SK-N-DZ (cell line): ENCODE measurements at regions not wholly inside any gene's neighbourhood (a gene's known extent, or its start where the extent isn't known, plus 50 kb on each side); places are given as distances from the start of the nearest gene placed in this dataset.
"Not testable (repeated sequence)": the region's sequence is repeated elsewhere in the genome, so short reads cannot be mapped to it uniquely, and the experiment has no call there.

ENCODE experiments used
- DNase-seq: peaks from one replicate; pipeline ENCODE4 v3.0.0-alpha.2; 2015; ENCODE audit warnings: low spot score

GRCh38 chr3:106448372-106448966, 579.7 kb upstream of the CBLB start:
- not testable (repeated sequence) for DNase-seq

DNA sequence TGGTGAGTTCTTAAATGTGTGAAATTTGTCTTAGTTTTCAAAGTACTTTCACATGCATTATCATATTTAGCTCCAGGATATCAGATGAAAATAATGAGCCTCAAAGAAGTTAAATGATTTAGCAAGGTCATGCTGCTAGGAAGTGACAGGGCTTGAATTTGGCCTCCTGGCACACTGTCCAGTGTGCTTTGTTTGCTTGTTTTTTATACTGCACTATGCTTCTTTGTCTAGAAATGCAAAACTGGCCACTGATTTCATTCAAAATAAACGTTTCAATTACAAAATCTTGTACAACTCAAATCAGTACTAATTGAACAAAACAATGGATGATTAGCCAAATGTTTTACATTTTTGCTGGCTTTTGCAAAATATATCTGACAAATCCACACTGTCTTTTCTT, 583.3 kb upstream of the CBLB start:
- DNase-seq: no peak

DNA sequence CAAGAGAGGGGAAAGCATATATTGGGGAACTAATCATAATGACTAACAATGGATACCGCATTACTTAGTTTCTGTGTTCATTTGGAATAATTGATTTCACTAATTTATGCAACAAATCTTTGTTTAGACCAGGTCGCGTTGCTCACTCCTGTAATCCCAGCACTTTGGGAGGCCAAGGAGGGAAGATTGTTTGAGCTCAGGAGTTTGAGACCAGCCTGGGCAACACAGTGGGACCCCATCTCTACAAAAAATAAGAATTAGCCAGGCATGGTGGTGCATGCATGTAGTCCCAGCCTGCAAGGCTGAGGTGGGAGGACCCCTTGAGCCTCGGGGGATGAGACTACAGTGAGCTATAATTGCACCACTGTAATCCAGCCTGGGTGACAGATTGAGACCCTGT, 585.7 kb upstream of the CBLB start:
- no peak for DNase-seq

DNA sequence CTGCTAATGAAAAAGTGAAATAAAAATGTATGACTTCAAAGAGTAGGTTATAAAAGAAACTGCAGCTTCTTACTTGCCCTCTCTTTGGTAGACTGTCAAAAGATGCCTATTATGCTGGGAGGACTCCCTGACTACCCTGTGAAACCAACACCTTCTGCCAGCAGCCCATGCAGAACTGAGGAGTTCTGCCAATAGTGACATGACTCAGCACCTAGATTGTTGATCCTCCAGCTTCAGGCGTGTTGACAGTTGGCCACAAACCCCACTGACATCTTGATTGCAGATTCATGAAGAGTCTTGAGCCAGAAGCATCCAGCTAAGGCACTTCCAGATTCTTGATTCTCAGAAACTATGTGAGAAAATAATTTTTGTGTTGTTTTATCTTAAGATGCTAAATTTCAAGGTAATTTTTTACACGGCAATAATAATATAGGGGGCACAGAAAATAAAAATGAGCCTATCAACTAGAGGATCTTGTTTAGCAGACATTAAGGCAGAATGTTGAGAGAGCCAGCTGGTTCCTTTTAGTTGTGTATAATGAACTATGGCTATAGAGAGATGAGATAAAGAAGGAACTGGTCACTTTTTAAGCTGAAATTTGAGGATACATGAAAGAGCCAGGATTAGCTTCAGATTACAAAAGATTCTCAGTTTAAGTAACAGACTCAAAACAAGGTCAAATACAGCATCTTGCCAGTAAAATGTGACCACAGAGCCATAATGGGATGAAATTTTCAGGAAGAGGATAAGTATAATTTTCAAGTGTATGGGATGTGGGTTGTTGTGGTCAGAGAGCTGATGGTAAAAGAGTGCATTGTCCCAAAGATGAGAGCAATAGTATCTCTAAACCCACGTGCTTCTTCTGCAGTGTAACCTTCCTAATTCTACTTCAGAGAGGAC, 588.7 kb upstream of the CBLB start:
- DNase-seq: peak; percentile 3

DNA sequence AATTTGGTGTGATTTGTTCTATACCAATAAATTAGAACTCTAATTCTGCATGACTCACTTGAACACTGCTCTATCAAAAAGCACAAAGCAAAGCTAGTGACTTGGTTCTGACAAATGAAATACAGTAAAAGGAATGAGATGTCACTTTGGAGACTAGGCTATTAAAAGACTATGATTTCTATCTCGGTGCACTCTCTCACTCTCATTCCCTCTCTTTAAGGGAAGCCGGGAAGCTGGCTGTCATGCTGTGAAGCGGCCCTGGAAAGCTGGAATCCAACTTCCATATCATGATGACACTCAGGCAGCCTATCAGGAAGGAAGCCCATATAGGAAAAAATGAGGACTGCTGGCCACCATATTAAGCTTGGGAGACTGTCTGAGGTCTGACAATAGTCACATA, 590.1 kb upstream of the CBLB start:
- peak; percentile 12 for DNase-seq

- no peak for DNase-seq
Measured at GRCh38 chr3:106466881-106467280, 598.1 kb upstream of the CBLB start.

GRCh38 chr3:106473576-106474475, 605.0 kb upstream of the CBLB start:
- DNase-seq: no peak

- DNase-seq: no peak
Measured at GRCh38 chr3:106482451-106482850, 613.6 kb upstream of the CBLB start.

GRCh38 chr3:106485217-106485616, 616.4 kb upstream of the CBLB start:
- DNase-seq: no peak

DNA sequence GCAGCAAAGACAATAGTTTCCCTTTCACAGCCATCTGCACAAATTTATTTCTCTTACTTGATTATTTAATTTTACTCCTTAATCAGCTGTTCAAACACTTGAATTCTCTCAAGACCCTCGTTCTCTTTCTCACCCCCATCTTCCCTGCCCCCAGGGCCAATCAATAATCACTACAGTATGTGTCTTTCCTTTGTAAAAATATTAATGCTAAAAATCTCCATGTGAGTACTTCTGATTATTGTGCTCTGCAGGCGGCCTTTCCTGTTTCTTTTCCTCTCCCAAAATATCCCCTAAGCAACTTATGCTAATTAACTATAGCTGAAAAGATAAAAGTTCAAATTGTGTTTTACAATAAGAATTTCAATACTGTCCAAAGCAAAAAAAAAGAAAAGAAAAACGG, 617.0 kb upstream of the CBLB start:
- no peak for DNase-seq

DNA sequence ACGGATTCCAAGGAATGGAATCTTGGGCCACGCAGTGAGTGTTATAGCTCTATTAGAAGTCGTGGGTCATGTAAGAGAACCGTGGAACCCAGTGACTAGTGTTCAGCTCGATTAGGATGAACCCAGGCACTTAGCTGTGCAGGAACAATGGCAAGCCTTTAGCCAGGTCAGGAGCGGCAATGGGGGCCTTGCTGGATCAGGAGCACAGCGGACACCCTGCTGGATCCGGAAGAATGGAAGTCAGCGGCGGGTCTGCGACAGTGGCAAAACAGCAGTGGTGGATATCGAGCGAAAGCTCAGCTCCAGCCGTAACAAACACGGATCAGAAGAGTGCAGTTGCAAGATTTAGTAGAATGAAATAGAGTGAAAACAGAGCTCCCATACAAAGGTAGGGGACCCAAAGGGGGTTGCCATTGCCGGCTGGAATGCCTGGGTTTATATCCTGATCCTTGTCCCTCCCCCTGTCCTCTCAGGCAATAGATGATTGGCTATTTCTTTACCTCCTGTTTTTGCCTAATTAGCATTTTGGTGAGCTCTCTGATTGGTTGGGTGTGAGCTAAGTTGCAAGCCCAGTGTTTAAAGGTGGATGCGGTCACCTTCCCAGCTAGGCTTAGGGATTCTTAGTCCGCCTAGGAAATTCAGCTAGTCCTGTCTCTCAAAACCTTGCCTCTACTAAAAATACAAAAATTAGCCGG, 618.3 kb upstream of the CBLB start:
- DNase-seq: not testable (repeated sequence)

- no peak for DNase-seq
Measured at GRCh38 chr3:106488331-106488730, 619.5 kb upstream of the CBLB start.

DNA sequence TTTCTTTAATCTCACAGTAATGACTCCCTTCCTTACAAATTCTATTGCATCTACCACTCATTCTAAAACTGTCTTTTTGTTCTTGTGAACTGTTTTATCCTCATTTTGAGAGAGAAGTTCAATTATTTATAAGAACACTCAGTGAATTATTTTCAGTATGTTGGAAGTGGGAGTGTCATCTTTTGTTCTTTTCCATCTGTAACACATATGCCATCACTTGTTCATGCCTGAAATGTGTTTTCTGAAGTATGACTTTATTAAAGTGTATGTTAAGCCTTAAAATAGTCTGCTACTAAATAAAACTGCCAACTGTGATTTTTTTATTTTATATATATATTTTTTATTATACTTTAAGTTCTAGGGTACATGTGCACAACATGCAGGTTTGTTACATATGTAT, 623.0 kb upstream of the CBLB start:
- no peak for DNase-seq

- DNase-seq: no peak
Measured at GRCh38 chr3:106508331-106508893, 639.6 kb upstream of the CBLB start.

GRCh38 chr3:106510206-106510605, 641.4 kb upstream of the CBLB start:
- no peak for DNase-seq

- DNase-seq: no peak
Measured at GRCh38 chr3:106512846-106513245, 644.0 kb upstream of the CBLB start.

- DNase-seq: no peak
Measured at GRCh38 chr3:106514431-106514830, 645.6 kb upstream of the CBLB start.

- DNase-seq: no peak
Measured at GRCh38 chr3:106518516-106518915, 649.7 kb upstream of the CBLB start.

DNA sequence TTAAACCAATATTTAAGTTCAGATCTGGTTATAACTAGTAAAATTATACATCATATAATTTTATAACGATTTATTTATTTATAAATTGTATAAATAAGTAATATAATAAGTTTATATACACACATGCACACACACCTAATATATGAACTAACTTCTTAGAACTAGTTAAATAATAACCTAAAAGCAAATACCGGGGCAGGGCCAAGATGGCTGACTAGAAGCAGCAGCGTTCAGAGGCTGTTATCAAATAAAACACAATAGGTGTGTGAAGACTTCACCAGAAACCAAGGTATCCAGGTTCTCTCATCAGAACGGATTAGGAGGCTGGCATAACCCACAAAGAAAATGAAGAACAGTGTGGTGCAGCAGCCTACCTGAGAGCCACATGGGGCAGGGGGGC, 653.6 kb upstream of the CBLB start:
- no peak for DNase-seq

DNA sequence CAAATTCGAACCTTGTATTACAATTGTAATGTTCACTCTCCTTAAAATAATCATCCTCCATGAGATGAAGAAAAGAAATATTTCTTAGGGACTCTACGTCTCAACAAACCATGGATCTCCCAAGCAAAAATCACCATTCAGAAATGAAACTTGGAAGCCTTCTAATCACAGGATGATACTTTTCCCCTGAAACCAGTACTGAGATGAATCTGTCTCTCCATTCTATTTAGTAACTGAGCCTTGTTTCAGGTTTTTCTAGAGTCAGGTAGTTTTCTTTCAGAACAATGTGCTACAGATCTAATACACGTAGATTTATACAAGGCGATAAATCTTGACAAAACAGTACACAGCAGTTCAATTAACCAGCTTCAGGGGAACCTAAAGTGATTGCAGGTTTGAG, 660.1 kb upstream of the CBLB start:
- no peak for DNase-seq

DNA sequence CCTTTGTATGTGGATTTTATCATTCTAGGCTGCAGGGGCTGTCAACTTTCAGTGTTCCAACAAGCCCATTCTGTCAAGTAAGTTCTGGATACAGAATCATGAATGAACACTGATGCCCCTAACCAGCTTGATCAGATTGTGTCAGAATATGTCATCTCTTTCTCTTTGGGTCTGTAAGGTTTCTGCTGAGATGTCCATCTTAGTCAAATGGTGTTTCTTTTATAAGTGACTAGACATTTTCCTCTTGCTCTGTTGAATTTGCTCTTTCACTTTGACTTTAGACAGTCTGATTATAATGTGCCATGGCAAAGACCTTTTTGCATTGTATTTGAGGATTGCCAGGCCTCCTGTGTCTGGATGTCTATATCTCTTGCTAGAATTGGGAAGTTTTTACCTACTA, 660.9 kb upstream of the CBLB start:
- DNase-seq: no peak
